GM20000 (cell line): ENCODE measurements at regions not wholly inside any gene's neighbourhood (a gene's known extent, or its start where the extent isn't known, plus 50 kb on each side); places are given as distances from the start of the nearest gene placed in this dataset.

ENCODE experiments used
- DNase-seq: peaks from one replicate; pipeline ENCODE4 v3.0.0; 2012; ENCODE audit warnings: low spot score
- TF ChIP-seq, protein P1 (sequence below): IDR thresholded peaks from 2 replicates; pipeline ENCODE4 v1.5.1; 2012; ENCODE audit warnings: mild to moderate bottlenecking, control low read depth; ENCODE audit errors: extremely low read depth, missing control alignments

- no peak for DNase-seq
- TF ChIP-seq, protein P1, sequence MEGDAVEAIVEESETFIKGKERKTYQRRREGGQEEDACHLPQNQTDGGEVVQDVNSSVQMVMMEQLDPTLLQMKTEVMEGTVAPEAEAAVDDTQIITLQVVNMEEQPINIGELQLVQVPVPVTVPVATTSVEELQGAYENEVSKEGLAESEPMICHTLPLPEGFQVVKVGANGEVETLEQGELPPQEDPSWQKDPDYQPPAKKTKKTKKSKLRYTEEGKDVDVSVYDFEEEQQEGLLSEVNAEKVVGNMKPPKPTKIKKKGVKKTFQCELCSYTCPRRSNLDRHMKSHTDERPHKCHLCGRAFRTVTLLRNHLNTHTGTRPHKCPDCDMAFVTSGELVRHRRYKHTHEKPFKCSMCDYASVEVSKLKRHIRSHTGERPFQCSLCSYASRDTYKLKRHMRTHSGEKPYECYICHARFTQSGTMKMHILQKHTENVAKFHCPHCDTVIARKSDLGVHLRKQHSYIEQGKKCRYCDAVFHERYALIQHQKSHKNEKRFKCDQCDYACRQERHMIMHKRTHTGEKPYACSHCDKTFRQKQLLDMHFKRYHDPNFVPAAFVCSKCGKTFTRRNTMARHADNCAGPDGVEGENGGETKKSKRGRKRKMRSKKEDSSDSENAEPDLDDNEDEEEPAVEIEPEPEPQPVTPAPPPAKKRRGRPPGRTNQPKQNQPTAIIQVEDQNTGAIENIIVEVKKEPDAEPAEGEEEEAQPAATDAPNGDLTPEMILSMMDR: no peak
Observed at GRCh38 chr2:239827523-239827890, 197.6 kb downstream of the NDUFA10 start.

- DNase-seq: no peak
- TF ChIP-seq, protein P1: no peak
Observed at GRCh38 chr2:239826786-239827522, 198.2 kb downstream of the NDUFA10 start.

- TF ChIP-seq, protein P1: no peak
- DNase-seq: no peak
Observed at GRCh38 chr2:239826376-239826775, 198.8 kb downstream of the NDUFA10 start.

GRCh38 chr2:239825705-239825979 lies 199.5 kb downstream of the NDUFA10 start:
- no peak for DNase-seq
- TF ChIP-seq, protein P1: no peak

DNA sequence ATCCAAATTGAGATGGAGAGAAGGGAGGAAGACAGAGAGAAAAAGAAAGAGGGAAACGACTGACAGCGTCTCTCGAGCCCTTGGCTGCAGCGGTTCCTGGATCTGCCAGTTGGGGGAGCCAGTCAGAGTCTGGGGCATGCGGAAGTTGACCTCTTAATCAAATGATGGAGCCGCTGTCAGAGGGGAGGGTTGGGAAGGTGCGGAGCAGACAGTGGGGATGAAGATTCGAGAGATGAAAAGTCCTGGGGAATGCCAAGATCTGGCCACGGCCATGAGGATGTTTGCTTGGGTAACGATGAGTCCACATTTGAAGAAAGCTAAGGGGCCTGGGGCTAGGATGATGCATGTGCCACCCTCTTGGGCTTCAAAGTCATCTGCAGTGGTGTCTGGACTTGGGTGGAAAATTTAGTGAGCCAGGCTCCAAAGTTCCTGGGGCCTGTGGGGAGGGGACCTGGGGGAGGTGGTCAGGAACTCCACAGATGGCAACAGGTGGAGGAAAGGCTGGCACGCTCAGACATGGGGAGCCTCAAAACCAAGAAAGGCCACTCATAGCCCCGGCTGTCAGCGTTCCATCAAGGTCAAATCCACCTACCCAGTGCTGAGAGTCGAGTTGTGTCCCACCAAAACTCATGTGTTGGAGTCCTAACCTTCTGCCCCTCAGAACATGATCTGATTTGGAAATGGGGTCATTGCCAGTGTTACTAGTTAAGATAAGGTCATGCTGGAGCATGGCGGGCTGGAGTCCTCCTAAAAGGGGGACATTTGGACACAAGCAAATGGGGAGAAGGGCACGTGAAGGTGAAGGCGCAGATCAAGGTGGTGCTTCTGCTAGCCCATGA lies 200.1 kb downstream of the NDUFA10 start:
- TF ChIP-seq, protein P1: no peak
- DNase-seq: no peak

GRCh38 chr2:239824046-239824694 lies 201.0 kb downstream of the NDUFA10 start:
- TF ChIP-seq, protein P1: no peak
- DNase-seq: no peak

- no peak for DNase-seq
- TF ChIP-seq, protein P1: no peak
Observed at GRCh38 chr2:239822146-239822831, 202.9 kb downstream of the NDUFA10 start.
